Activated CD4-positive, alpha-beta T cell treated with anti-CD3 and anti-CD28 coated beads, Interleukin-2, Interleukin-6, amounts not matched to agents 100 ng/mL and 50 ng/mL, durations not matched to agents 16 hours and 8 hours (primary cell): ENCODE measurements at regions not wholly inside any gene's neighbourhood (a gene's known extent, or its start where the extent isn't known, plus 50 kb on each side); places are given as distances from the start of the nearest gene placed in this dataset.
"Not testable (repeated sequence)": the region's sequence is repeated elsewhere in the genome, so short reads cannot be mapped to it uniquely, and the experiment has no call there.

Experiments used
- DNase-seq: peaks from one replicate; pipeline ENCODE4 v3.0.0-alpha.2; 2020

DNA sequence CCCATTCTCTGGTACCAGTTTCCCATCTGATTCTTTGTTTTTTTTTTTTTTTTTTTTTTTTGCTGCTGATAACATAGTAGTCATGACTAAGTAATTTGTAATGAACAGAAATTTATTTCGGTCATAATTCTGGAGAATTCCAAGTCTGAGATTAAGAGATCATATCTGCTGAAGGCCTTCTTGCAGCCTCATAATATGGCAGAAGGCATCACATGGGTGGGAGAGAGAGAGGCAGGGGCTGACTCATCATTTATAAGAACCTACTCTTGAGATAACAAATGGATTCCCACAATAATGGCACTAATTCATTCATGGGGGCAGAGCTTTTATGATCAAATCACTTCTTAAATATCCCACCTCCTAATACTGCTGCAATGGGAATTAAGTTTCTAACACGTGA lies 1034.3 kb downstream of the STIM2 start:
- DNase-seq, result no peak

- no peak for DNase-seq
These were observed 1047.7 kb downstream of the STIM2 start for GRCh38 chr4:27908356-27908755.

- DNase-seq, result no peak
These were observed 1049.6 kb downstream of the STIM2 start for GRCh38 chr4:27910227-27910626.

DNA sequence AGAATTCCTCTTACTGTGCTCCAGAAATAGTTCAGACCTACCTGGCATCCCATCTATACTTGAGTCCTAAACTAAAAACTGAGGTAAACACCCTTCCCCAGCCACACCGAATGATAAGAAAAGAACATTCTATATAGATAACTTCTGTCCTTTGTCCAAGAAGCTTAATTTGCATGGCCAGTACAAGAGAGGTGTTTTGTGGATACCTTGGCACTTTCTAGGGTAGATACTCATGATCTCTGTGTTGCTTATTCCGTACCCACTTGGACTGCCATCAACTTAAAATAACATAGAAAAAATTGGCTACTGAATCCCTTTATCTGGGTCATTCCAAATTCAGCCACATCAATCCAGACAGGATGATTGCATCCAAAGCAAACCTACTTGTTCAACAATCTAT lies 1050.4 kb downstream of the STIM2 start:
- no peak for DNase-seq

- DNase-seq, result no peak
These were observed 1053.1 kb downstream of the STIM2 start for GRCh38 chr4:27913738-27914137.

DNA sequence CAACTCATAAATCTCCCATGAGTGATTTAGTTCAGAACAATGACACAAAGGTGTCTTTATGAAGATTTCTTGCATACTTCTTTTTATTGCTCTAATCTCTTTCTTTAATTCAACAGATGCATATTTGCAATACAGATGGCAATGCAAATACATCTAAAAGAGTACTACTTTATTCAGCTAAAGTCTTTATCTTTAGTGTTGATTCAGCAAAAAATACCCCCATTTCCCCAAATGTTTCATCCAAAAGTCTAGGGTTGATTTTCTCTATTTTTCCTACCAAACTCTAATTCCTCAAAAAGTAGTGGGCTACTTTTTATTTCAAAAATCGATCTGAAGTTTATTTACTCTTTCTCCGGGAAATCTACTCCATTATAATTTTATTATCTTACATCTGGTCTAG lies 1055.2 kb downstream of the STIM2 start:
- DNase-seq, result no peak

DNA sequence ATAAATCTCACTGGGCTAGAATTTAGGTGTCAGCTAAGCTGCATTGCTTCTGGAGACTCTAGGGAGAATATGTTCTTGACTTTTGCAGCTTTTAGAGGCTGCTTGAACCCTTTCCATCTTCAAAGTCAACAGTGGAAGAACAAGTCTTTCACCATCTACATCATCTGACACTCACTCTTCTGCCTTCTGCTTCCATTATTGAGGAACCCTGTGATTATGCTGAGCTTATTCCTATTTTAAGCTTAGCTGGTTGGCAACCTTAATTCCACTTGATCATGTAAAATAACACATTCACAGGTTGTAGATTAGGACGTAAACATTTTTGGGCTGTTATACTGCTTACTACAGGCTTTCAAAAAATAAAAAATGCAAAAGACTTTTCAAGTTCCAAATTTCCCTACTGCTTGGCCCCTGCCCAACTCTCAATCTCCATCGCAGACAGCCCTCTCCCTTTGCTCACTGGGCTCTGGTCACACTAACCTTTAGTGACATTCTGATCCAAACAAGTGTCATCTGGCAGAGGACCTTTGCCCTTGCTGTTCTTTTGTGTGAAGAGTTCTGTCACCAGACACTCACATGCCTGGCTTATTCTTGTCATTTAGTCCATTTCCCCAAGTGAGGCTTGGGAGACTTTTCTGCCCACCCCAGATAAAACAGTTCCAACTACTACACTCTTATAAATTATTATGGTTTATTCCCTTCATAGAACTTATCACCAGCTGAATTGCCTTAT lies 1056.0 kb downstream of the STIM2 start:
- no peak for DNase-seq

DNA sequence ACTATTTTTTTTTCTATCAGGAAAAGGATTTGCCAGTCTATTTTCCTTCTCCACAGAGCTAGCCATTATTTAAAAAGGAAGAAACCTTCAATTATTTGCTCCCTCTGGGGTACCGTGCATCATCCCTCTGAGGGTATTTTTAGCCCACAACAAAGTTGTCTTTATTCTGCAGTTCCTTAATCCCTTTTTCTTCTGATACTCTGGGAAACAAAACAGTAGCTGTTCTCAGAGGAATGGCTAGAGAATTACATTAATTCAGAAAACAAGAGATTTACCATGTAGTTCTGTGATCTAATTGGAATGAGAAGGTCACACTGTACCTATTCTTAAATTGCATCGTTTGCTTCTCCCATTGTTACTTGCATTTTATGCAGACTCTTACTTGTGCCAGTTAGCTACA lies 1056.7 kb downstream of the STIM2 start:
- DNase-seq, result no peak

- no peak for DNase-seq
These were observed 1060.6 kb downstream of the STIM2 start for GRCh38 chr4:27921231-27921630.

DNA sequence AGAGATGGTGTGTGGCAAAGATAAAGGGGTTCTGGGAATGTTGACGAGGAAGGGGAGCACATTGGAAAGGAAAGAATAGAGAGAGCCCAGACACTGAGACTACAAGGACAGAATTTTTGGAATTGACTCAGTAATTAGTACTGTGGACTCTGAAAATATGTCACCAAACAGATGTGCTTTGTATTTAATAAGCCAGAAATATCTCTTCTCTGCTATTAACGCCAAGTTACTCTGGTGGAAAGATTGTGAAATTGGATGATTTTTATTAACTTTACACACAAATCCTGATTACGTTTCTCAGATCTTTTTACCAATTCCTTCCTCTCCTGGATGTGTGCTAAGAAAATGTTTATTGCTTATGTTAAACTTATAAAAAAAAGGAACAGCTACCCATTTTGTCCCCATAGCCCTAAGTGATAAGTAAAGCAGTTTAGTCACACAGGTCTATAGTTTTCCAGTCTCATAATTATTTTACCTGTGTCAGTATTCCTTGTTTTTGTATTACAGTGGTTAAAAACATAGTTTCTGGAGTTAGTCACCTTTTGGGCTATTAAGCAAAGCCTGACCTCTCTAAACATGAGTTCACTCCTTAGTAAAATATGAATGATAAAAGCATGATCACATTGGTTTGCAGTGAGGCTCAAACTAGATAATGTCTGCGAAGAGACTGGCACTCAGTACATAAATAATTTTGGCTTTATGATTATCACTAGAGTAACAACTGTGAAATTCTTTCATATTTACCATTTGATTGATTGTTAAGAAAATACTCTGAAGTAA lies 1068.3 kb downstream of the STIM2 start:
- DNase-seq, result no peak

DNA sequence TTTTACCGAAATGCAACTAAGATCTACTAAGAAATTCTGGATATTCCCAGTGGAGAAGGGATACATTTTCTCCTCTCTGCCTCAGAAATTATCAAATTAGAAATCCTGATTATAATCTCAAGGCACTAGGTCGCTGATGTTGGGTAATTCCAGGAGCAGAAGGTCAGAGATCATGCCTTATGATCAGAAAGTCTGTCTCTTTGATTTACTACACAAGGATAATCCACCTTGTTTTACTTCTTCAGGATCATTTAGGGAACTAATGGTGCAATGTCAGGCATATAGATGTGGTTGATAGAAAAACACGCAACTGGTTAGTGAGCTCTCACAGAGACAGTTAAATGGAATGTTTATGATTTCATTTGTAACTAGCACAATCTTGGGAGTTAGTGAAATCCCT lies 1069.7 kb downstream of the STIM2 start:
- DNase-seq, result no peak

- no peak for DNase-seq
These were observed 1070.3 kb downstream of the STIM2 start for GRCh38 chr4:27930976-27931375.

DNA sequence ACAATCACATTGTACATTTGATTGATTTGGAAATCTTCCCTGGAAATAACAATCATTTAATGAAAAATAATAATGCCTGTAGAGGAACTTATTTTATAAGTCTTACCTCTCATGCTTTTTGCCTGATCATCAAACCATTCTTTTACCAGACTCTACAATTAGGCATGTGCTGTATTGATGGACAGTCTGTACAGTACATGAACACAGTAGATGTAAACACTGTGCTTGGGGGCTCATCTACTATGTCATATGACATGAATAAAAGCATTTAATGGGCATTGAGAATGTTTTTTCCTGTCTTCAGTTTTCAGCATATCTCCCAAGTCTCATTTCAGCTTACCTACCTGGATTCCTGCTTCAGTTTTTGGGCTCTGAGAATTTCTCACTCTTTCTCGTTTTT lies 1070.9 kb downstream of the STIM2 start:
- DNase-seq, result no peak

DNA sequence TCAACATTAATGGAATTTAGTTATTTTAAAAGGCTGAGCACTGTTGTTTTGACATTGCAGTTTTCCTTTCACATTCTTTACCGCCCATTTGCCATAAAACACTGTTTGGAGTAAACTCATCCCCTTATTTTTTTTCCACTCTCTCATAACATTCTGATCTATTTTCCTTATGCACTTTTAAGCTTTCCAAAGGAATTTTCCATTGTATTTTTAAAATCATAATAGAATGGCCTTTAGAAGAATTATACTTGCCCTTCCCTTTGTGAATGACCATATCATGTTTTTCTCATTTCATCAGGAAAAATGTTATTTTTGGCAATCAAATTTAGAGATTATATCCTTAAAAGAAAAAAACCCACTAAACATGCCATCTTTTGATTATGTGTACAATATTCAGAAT lies 1074.2 kb downstream of the STIM2 start:
- DNase-seq, result no peak

- DNase-seq, result no peak
These were observed 1086.2 kb downstream of the STIM2 start for GRCh38 chr4:27946799-27947198.

GRCh38 chr4:27947302-27947701 lies 1086.7 kb downstream of the STIM2 start:
- DNase-seq, result no peak

DNA sequence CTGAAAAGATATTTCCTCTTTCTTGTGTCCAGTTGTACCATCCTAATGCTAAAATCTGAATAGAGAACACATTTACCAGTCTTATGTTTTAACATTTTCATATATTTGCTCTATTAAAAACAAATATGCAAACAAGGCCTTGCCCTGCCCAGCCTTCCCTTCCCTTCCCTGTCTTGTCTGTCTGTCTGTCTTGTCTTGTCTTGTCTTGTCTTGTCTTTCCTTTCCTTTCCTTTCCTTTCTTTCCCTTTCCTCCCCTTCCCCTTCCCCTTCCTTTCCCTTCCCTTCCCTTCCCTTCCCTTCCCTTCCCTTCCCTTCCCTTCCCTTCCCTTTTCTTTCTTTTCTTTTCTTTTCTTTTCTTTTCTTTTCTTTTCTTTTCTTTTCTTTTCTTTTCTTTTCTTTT lies 1103.5 kb downstream of the STIM2 start:
- DNase-seq, result no peak

DNA sequence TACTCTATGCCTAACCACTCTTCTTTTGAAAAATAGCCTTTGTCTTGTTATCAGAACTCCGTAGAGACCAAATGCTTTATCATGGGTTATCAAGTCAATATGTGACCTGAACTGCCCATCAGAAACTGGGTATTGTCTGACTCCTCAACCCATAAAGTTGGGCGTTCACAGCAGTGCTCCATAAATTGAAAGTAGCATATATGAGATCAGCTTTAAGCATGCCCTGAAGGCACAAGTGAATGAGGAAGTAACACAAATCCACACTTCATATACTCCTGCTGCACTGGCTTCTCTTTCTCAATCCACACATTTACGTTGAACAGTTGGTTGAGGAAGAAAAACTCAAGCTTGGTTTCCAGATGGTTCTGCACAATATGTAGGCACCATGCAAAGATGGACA lies 1106.0 kb downstream of the STIM2 start:
- DNase-seq, result no peak

DNA sequence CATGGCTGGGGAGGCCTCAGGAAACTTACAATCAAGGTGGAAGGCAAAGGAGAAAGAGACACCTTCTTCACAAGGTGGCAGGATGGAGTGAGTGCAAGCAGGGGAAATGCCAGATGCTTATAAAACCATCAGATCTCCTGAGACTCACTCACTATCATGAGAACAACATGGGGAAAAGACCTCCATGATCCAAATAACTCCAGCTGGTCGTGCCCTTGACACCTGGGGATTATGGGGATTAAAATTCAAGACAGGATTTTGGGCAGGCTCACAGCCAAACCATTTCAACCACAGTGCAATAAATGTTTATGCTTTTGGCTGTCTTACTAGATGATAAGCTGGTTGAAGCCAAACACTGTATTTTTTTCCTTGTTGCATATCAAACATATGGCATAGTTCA lies 1112.4 kb downstream of the STIM2 start:
- DNase-seq, result no peak

GRCh38 chr4:27973700-27974099 lies 1113.1 kb downstream of the STIM2 start:
- DNase-seq, result no peak

DNA sequence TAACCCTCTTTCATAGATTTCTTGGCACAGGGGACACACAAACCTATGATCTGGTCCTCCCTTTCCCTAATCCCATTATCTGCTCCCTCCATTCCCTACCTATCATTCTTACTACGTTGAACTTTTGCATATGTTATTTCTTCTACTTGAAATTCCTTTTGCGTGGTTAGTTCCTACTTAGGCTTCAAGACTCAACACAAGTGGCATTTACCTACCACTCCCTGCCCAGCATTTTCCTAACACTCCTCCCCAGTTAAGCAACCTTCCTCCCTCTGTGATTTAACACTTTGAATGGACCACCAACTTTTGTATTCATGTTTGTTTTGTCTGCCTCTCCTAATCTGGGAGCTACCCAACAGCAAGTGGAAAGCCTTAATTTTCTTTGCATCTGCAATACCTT lies 1113.7 kb downstream of the STIM2 start:
- no peak for DNase-seq

DNA sequence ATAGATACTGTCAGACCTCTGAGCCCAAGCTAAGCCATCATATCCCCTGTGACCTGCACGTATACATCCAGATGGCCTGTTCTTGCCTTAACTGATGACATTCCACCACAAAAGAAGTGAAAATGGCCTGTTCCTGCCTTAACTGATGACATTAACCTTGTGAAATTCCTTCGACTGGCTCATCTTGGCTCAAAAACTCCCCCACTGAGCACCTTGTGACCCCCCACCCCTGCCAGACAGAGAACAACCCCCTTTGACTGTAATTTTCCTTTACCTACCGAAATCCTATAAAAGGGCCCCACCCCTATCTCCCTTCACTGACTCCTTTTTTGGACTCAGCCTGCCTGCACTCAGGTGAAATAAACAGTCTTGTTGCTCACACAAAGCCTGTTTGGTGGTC lies 1114.2 kb downstream of the STIM2 start:
- DNase-seq, result not testable (repeated sequence)

GRCh38 chr4:27978427-27979109 lies 1117.9 kb downstream of the STIM2 start:
- not testable (repeated sequence) for DNase-seq

DNA sequence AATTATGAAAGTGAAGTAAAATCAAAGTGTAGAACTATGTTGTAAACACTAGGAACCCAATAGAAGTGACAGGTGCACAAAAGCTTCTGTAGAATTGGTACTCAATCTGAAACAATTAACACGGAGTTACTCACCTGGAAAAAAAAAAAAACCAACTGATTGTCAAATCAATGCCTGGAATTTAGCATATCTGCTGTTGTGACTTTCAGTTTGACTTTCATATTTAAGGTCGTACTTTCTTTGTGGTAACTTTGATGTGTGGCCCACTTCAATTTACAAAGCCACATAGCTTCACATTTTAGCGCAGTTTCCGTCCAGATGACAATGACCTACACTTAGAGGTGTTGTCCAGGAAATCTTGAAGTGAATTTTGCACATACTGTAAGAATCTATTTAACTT lies 1124.9 kb downstream of the STIM2 start:
- no peak for DNase-seq
